Smooth muscle cell (in vitro differentiated cells): ENCODE measurements at regions not wholly inside any gene's neighbourhood (a gene's known extent, or its start where the extent isn't known, plus 50 kb on each side); places are given as distances from the start of the nearest gene placed in this dataset.

ENCODE experiments used
- DNase-seq: peaks from one replicate; lab custom pipeline; 2025; ENCODE audit not compliant: unreplicated experiment; lab: John Stamatoyannopoulos, UW
- H2AFZ ChIP-seq: fragments of 200-600 bp; sonication (generic); 2 replicates; pipeline ENCODE4 v1.6.0; 2016; ENCODE audit warnings: antibody characterized with exemption, low read depth, mild to moderate bottlenecking
- H3F3A ChIP-seq: fragments of 200-600 bp; sonication (generic); 2 replicates; pipeline ENCODE4 v1.6.0; 2017; ENCODE audit warnings: antibody characterized with exemption, low read depth
- H3K27ac ChIP-seq: fragments of 200-600 bp; sonication (generic); 2 replicates; pipeline ENCODE4 v1.5.1; 2016; ENCODE audit warnings: low read depth, mild to moderate bottlenecking
- H3K27me3 ChIP-seq: fragments of 200-600 bp; sonication (generic); 2 replicates; pipeline ENCODE4 v1.6.1; 2016; ENCODE audit warnings: low read depth, mild to moderate bottlenecking
- H3K36me3 ChIP-seq: fragments of 200-600 bp; sonication (generic); 2 replicates; pipeline ENCODE4 v1.5.1; 2016; ENCODE audit warnings: low read depth
- H3K4me1 ChIP-seq: fragments of 200-600 bp; sonication (generic); 2 replicates; pipeline ENCODE4 v1.5.1; 2016; ENCODE audit warnings: low read depth
- H3K4me2 ChIP-seq: fragments of 200-600 bp; sonication (generic); 2 replicates; pipeline ENCODE4 v1.6.0; 2016; ENCODE audit warnings: mild to moderate bottlenecking
- H3K4me3 ChIP-seq: fragments of 200-600 bp; sonication (generic); 2 replicates; pipeline ENCODE4 v1.5.1; 2016; ENCODE audit warnings: mild to moderate bottlenecking
- H3K79me2 ChIP-seq: fragments of 200-600 bp; sonication (generic); 2 replicates; pipeline ENCODE4 v1.6.0; 2016; ENCODE audit warnings: low read depth, mild to moderate bottlenecking
- H3K9ac ChIP-seq: fragments of 200-600 bp; sonication (generic); 2 replicates; pipeline ENCODE4 v1.6.0; 2016; ENCODE audit warnings: low read depth
- H3K9me3 ChIP-seq: fragments of 200-600 bp; sonication (generic); replicated peaks from 2 replicates; pipeline ENCODE4 v1.5.1; 2016; ENCODE audit warnings: low read depth
- H4K20me1 ChIP-seq: fragments of 200-600 bp; sonication (generic); 2 replicates; pipeline ENCODE4 v1.6.0; 2016; ENCODE audit warnings: low read depth
- CTCF ChIP-seq: fragments of 200-600 bp; sonication (generic); IDR thresholded peaks from 2 replicates; pipeline ENCODE4 v1.5.1; 2017; ENCODE audit warnings: borderline replicate concordance, mild to moderate bottlenecking, antibody characterized with exemption; ENCODE audit not compliant: insufficient read depth, poor library complexity, severe bottlenecking
- WGBS: methylation state at CpG from one replicate; pipeline ENCODE4 v1.1.7; 2016; ENCODE audit warnings: low lambda C conversion rate; 5-methylcytosine and 5-hydroxymethylcytosine counted together

- Histone ChIP-seq H3K4me2 (no peak overlapping the region), H3K9me3 (no peaks in the 10 kb centered on the region), H3K27me3 (no peaks in the 10 kb centered on the region), H3K79me2 (no peaks in the 10 kb centered on the region), H4K20me1 (no peaks in the 10 kb centered on the region), H3K4me3 (no peak overlapping the region), H3F3A (no peaks in the 10 kb centered on the region), H2AFZ (no peak overlapping the region), H3K36me3 (no peaks in the 10 kb centered on the region), H3K4me1 (no peaks in the 10 kb centered on the region), H3K27ac (no peak overlapping the region), H3K9ac (no peak overlapping the region)
- no peak for DNase-seq
- no peak for TF ChIP-seq CTCF
These were observed 131.7 kb upstream of the FAM98A start for GRCh38 chr2:33730804-33731203.

- Histone ChIP-seq H3K27ac (no peak overlapping the region), H3K79me2 (no peaks in the 10 kb centered on the region), H4K20me1 (no peaks in the 10 kb centered on the region), H3F3A (no peaks in the 10 kb centered on the region), H3K9me3 (no peaks in the 10 kb centered on the region), H3K36me3 (no peaks in the 10 kb centered on the region), H3K27me3 (no peaks in the 10 kb centered on the region), H2AFZ (no peak overlapping the region), H3K4me3 (no peak overlapping the region), H3K4me2 (no peak overlapping the region), H3K4me1 (no peaks in the 10 kb centered on the region), H3K9ac (no peak overlapping the region)
- DNase-seq: no peak
- 86% methylated on average over 1 of the region's 1 CpG for WGBS
- TF ChIP-seq CTCF: no peak
These were observed 131.1 kb upstream of the FAM98A start for GRCh38 chr2:33730193-33730592.

GRCh38 chr2:33729353-33729752 lies 130.3 kb upstream of the FAM98A start:
- Histone ChIP-seq H4K20me1 (no peaks in the 10 kb centered on the region), H3K4me3 (no peak overlapping the region), H3K27ac (no peak overlapping the region), H3F3A (no peaks in the 10 kb centered on the region), H2AFZ (no peak overlapping the region), H3K36me3 (no peaks in the 10 kb centered on the region), H3K4me2 (no peak overlapping the region), H3K9ac (no peak overlapping the region), H3K4me1 (no peaks in the 10 kb centered on the region), H3K9me3 (no peaks in the 10 kb centered on the region), H3K79me2 (no peaks in the 10 kb centered on the region), H3K27me3 (no peaks in the 10 kb centered on the region)
- 93% methylated on average over 1 of the region's 1 CpG for WGBS
- DNase-seq: no peak
- no peak for TF ChIP-seq CTCF

GRCh38 chr2:33728106-33728505 lies 129.0 kb upstream of the FAM98A start:
- Histone ChIP-seq H3K27me3 (no peaks in the 10 kb centered on the region), H3K9ac (no peak overlapping the region), H3K27ac (no peak overlapping the region), H3F3A (no peaks in the 10 kb centered on the region), H3K9me3 (no peaks in the 10 kb centered on the region), H3K4me2 (no peak overlapping the region), H4K20me1 (no peaks in the 10 kb centered on the region), H3K4me3 (no peak overlapping the region), H2AFZ (no peak overlapping the region), H3K79me2 (no peaks in the 10 kb centered on the region), H3K4me1 (no peaks in the 10 kb centered on the region), H3K36me3 (no peaks in the 10 kb centered on the region)
- no peak for DNase-seq
- WGBS: 92% methylated on average over 14 of the region's 14 CpGs
- TF ChIP-seq CTCF: no peak
